H9 (cell line): ENCODE measurements at regions not wholly inside any gene's neighbourhood (a gene's known extent, or its start where the extent isn't known, plus 50 kb on each side); places are given as distances from the start of the nearest gene placed in this dataset.

Experiments
- DNase-seq: peaks from one replicate; pipeline ENCODE4 v3.0.0-alpha.2; 2017
- H2AFZ ChIP-seq: one replicate; pipeline ENCODE4 v1.6.1; 2013; ENCODE audit warnings: mild to moderate bottlenecking, low read length, control low read depth, moderate library complexity
- H2AK5ac ChIP-seq: 2 replicates; pipeline ENCODE4 v1.6.1; 2013; ENCODE audit warnings: low read length, control low read depth, mixed read lengths; ENCODE audit not compliant: insufficient read length
- H2BK120ac ChIP-seq: one replicate; pipeline ENCODE4 v1.6.1; 2013; ENCODE audit warnings: low read depth, mild to moderate bottlenecking, low read length, control low read depth, inconsistent platforms; ENCODE audit not compliant: poor library complexity, severe bottlenecking
- H2BK12ac ChIP-seq: 2 replicates; pipeline ENCODE4 v1.6.1; 2013; ENCODE audit warnings: low read length, control low read depth, mixed read lengths, low read depth; ENCODE audit not compliant: insufficient read length
- H2BK15ac ChIP-seq: 2 replicates; pipeline ENCODE4 v1.6.1; 2013; ENCODE audit warnings: low read depth, low read length, control low read depth
- H2BK20ac ChIP-seq: one replicate; pipeline ENCODE4 v1.6.1; 2013; ENCODE audit warnings: low read depth, mild to moderate bottlenecking, low read length, control low read depth, inconsistent platforms; ENCODE audit not compliant: poor library complexity, severe bottlenecking
- H2BK5ac ChIP-seq: 2 replicates; pipeline ENCODE4 v1.6.1; 2013; ENCODE audit warnings: low read length, control low read depth, mixed read lengths; ENCODE audit not compliant: insufficient read length
- H3K14ac ChIP-seq: 2 replicates; pipeline ENCODE4 v1.6.1; 2013; ENCODE audit warnings: low read length, control low read depth; ENCODE audit not compliant: insufficient read depth
- H3K18ac ChIP-seq: 2 replicates; pipeline ENCODE4 v1.6.1; 2013; ENCODE audit warnings: low read depth, mild to moderate bottlenecking, mixed read lengths, low read length, control low read depth; ENCODE audit not compliant: insufficient read length
- H3K23ac ChIP-seq: 2 replicates; pipeline ENCODE4 v1.6.1; 2013; ENCODE audit warnings: low read length, control low read depth, mixed read lengths, low read depth; ENCODE audit not compliant: insufficient read length
- H3K23me2 ChIP-seq: 2 replicates; pipeline ENCODE4 v1.6.1; 2013; ENCODE audit warnings: low read depth, mild to moderate bottlenecking, mixed read lengths, low read length, control low read depth; ENCODE audit not compliant: insufficient read length, poor library complexity, severe bottlenecking
- H3K27ac ChIP-seq: 2 replicates; pipeline ENCODE4 v1.5.1; 2013; ENCODE audit warnings: low read length, control low read depth, mixed read lengths, low read depth; ENCODE audit not compliant: insufficient read length
- H3K27me3 ChIP-seq: 2 replicates; pipeline ENCODE4 v1.6.1; 2013; ENCODE audit warnings: low read length, control low read depth, inconsistent platforms; ENCODE audit not compliant: insufficient read depth
- H3K4ac ChIP-seq: 2 replicates; pipeline ENCODE4 v1.6.1; 2013; ENCODE audit warnings: low read depth, mild to moderate bottlenecking, control low read depth, inconsistent platforms, low read length, moderate library complexity
- H3K4me1 ChIP-seq: 2 replicates; pipeline ENCODE4 v1.6.1; 2013; ENCODE audit warnings: low read length, control low read depth, inconsistent platforms; ENCODE audit not compliant: insufficient read depth
- H3K4me2 ChIP-seq: 2 replicates; pipeline ENCODE4 v1.6.1; 2013; ENCODE audit warnings: low read length, control low read depth, mixed read lengths; ENCODE audit not compliant: insufficient read length, insufficient read depth
- H3K56ac ChIP-seq: 2 replicates; pipeline ENCODE4 v1.6.1; 2013; ENCODE audit warnings: low read depth, mild to moderate bottlenecking, mixed read lengths, low read length, control low read depth; ENCODE audit not compliant: insufficient read length
- H3K79me1 ChIP-seq: 2 replicates; pipeline ENCODE4 v1.6.1; 2013; ENCODE audit warnings: low read depth, mild to moderate bottlenecking, moderate library complexity, low read length, control low read depth, inconsistent platforms; ENCODE audit not compliant: insufficient read depth, poor library complexity, severe bottlenecking
- H3K79me2 ChIP-seq: 2 replicates; pipeline ENCODE4 v1.6.1; 2013; ENCODE audit warnings: low read length, control low read depth, inconsistent platforms; ENCODE audit not compliant: insufficient read depth
- H3K9ac ChIP-seq: 2 replicates; pipeline ENCODE4 v1.6.1; 2013; ENCODE audit warnings: low read length, control low read depth, mixed read lengths; ENCODE audit not compliant: insufficient read length; ENCODE audit errors: extremely low read depth
- H3K9me3 ChIP-seq: one replicate; pipeline ENCODE4 v1.6.1; 2013; ENCODE audit warnings: low read depth, low read length, inconsistent platforms; ENCODE audit not compliant: control insufficient read depth
- H3T11ph ChIP-seq: one replicate; pipeline ENCODE4 v1.6.1; 2013; ENCODE audit warnings: mild to moderate bottlenecking, low read length, control low read depth, inconsistent platforms
- H4K20me1 ChIP-seq: one replicate; pipeline ENCODE4 v1.6.1; 2013; ENCODE audit not compliant: control insufficient read depth, insufficient read length, insufficient read depth
- H4K5ac ChIP-seq: 2 replicates; pipeline ENCODE4 v1.6.1; 2013; ENCODE audit warnings: low read depth, mild to moderate bottlenecking, mixed read lengths, low read length, control low read depth; ENCODE audit not compliant: insufficient read length
- H4K8ac ChIP-seq: replicated peaks from 2 replicates; pipeline ENCODE4 v1.6.1; 2013; ENCODE audit warnings: low read length, control low read depth, mixed read lengths, low read depth; ENCODE audit not compliant: insufficient read length
- H4K91ac ChIP-seq: 2 replicates; pipeline ENCODE4 v1.6.1; 2013; ENCODE audit warnings: low read depth, mild to moderate bottlenecking, moderate library complexity, mixed read lengths, low read length, control low read depth; ENCODE audit not compliant: insufficient read length
- H3K27ac Mint-ChIP-seq, 3 experiments: 2 replicates in 2 of 3; 3 replicates in 1 of 3; pipeline ENCODE4 v1.8.0; 2020 to 2021; ENCODE audit warnings: mixed read lengths in 3 of 3, mild to moderate bottlenecking in 1 of 3, moderate library complexity in 1 of 3
- H3K27me3 Mint-ChIP-seq: 2 replicates; pipeline ENCODE4 v1.8.0; 2021; ENCODE audit warnings: low read depth, mild to moderate bottlenecking, moderate library complexity, mixed read lengths
- H3K36me3 Mint-ChIP-seq, 3 experiments: 2 replicates in 2 of 3; 3 replicates in 1 of 3; pipeline ENCODE4 v1.8.0; 2020 to 2021; ENCODE audit warnings: low read depth in 3 of 3, mixed read lengths in 3 of 3; ENCODE audit not compliant: insufficient read depth in 1 of 3
- H3K4me1 Mint-ChIP-seq, 2 experiments: 2 replicates each; pipeline ENCODE4 v1.8.0; 2020; ENCODE audit warnings: mixed read lengths in 2 of 2
- H3K4me3 Mint-ChIP-seq, 2 experiments: 2 replicates in 1 of 2; 3 replicates in 1 of 2; pipeline ENCODE4 v1.8.0; 2020 to 2021; ENCODE audit warnings: mild to moderate bottlenecking in 2 of 2, mixed read lengths in 2 of 2, moderate library complexity in 1 of 2
- H3K9me3 Mint-ChIP-seq, 2 experiments: 2 replicates in 1 of 2; 3 replicates in 1 of 2; pipeline ENCODE4 v1.8.0; 2020; ENCODE audit warnings: mild to moderate bottlenecking in 2 of 2, mixed read lengths in 2 of 2, moderate library complexity in 1 of 2
- TF ChIP-seq, protein P1 (sequence below): fragments of 200-600 bp; sonication (generic); conservative IDR thresholded peaks from 3 replicates; pipeline ENCODE4 v1.8.0; 2021; ENCODE audit warnings: antibody characterized with exemption, mild to moderate bottlenecking

DNA sequence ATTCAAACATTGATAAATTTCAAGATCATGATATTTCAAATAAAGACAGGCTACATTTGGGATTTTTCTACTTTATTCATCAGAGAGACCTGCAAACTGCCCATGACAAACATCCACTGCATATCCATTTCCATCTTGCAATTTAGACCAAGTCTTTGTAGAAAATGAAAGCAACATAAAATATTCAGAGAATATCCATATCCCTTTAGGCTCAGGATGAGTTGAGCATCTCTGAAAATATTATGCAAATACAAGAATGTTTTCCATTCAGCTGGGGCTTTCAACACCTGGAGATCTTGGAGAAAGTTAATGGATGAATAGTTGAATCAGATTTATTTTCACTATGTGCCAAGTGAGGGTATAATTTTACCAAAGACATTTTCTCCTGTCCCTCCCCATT lies 103.4 kb downstream of the TUSC7 start:
- H3K27ac ChIP-seq = no peak overlapping the region
- no peak overlapping the region for H3K18ac ChIP-seq
- H2AK5ac ChIP-seq = no peak overlapping the region
- peaks cover 4% of the 10 kb centered on the region; the same call in 1 of the 2 replicates for H3K4me1 ChIP-seq
- no peaks in the 10 kb centered on the region for H3K9me3 ChIP-seq
- Mint-ChIP-seq H3K4me1 (peaks cover 41 to 42% of the 10 kb centered on the region in 2 experiments), H3K27me3 (no peaks in the 10 kb centered on the region), H3K9me3 (peaks cover 15 to 16% of the 10 kb centered on the region in 2 experiments), H3K4me3 (no peak overlapping the region), H3K36me3 (peaks cover 8 to 20% (median 10%) of the 10 kb centered on the region in 3 experiments; a peak in 6 of 7 replicates), H3K27ac (no peak overlapping the region)
- H3K79me2 ChIP-seq = no peaks in the 10 kb centered on the region
- TF ChIP-seq, protein P1, sequence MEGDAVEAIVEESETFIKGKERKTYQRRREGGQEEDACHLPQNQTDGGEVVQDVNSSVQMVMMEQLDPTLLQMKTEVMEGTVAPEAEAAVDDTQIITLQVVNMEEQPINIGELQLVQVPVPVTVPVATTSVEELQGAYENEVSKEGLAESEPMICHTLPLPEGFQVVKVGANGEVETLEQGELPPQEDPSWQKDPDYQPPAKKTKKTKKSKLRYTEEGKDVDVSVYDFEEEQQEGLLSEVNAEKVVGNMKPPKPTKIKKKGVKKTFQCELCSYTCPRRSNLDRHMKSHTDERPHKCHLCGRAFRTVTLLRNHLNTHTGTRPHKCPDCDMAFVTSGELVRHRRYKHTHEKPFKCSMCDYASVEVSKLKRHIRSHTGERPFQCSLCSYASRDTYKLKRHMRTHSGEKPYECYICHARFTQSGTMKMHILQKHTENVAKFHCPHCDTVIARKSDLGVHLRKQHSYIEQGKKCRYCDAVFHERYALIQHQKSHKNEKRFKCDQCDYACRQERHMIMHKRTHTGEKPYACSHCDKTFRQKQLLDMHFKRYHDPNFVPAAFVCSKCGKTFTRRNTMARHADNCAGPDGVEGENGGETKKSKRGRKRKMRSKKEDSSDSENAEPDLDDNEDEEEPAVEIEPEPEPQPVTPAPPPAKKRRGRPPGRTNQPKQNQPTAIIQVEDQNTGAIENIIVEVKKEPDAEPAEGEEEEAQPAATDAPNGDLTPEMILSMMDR = no peak
- H4K20me1 ChIP-seq = no peaks in the 10 kb centered on the region
- H2AFZ ChIP-seq = no peak overlapping the region
- no peaks in the 10 kb centered on the region for H3K27me3 ChIP-seq
- H2BK20ac ChIP-seq = no peak overlapping the region
- H3K14ac ChIP-seq = no peak overlapping the region
- no peak overlapping the region for H2BK12ac ChIP-seq
- no peak overlapping the region for H3T11ph ChIP-seq
- H3K23ac ChIP-seq = no peak overlapping the region
- no peak overlapping the region for H3K9ac ChIP-seq
- no peaks in the 10 kb centered on the region for H3K23me2 ChIP-seq
- no peak overlapping the region for H4K5ac ChIP-seq
- no peaks in the 10 kb centered on the region for H3K79me1 ChIP-seq
- DNase-seq = no peak
- H3K56ac ChIP-seq = no peak overlapping the region
- H3K4me2 ChIP-seq = no peak overlapping the region
- no peak overlapping the region for H2BK5ac ChIP-seq
- H4K8ac ChIP-seq = no peak overlapping the region
- H2BK120ac ChIP-seq = no peak overlapping the region
- H3K4ac ChIP-seq = no peak overlapping the region
- H4K91ac ChIP-seq = no peak overlapping the region
- H2BK15ac ChIP-seq = no peak overlapping the region
